Kidney epithelial cell (primary cell): ENCODE measurements at regions not wholly inside any gene's neighbourhood (a gene's known extent, or its start where the extent isn't known, plus 50 kb on each side); places are given as distances from the start of the nearest gene placed in this dataset.

ENCODE experiments used
- DNase-seq: peaks from one replicate; pipeline ENCODE4 v3.0.0-alpha.2; 2010; ENCODE audit warnings: low read depth
- H3K27me3 ChIP-seq: 2 replicates; pipeline ENCODE4 v1.6.0; 2011; ENCODE audit warnings: low read length; ENCODE audit not compliant: control insufficient read depth, insufficient read depth
- H3K36me3 ChIP-seq: 2 replicates; pipeline ENCODE4 v1.5.1; 2011; ENCODE audit warnings: low read length; ENCODE audit not compliant: control insufficient read depth, insufficient read depth
- H3K4me3 ChIP-seq: 2 replicates; pipeline ENCODE4 v1.5.1; 2011; ENCODE audit warnings: low read depth, mild to moderate bottlenecking, control low read depth, low read length
- CTCF ChIP-seq: IDR thresholded peaks from 2 replicates; pipeline ENCODE4 v1.5.1; 2011; ENCODE audit warnings: mild to moderate bottlenecking, moderate library complexity, low read length, control low read depth, inconsistent platforms; ENCODE audit not compliant: insufficient read depth, poor library complexity, severe bottlenecking

GRCh38 chr1:38267037-38268036, 220.7 kb upstream of the POU3F1 start:
- Histone ChIP-seq H3K36me3 (no peaks in the 10 kb centered on the region), H3K27me3 (peaks cover 26% of the 10 kb centered on the region), H3K4me3 (no peak overlapping the region)
- TF ChIP-seq CTCF = no peak
- no peak for DNase-seq

GRCh38 chr1:38266197-38266520, 219.6 kb upstream of the POU3F1 start:
- TF ChIP-seq CTCF = no peak
- H3K4me3 ChIP-seq = no peak overlapping the region
- DNase-seq = no peak
- H3K27me3 ChIP-seq = peaks cover 18% of the 10 kb centered on the region
- H3K36me3 ChIP-seq = no peaks in the 10 kb centered on the region

- no peak for TF ChIP-seq CTCF
- Histone ChIP-seq H3K4me3 (no peak overlapping the region), H3K36me3 (no peaks in the 10 kb centered on the region), H3K27me3 (peaks cover 13% of the 10 kb centered on the region)
- DNase-seq = no peak
Measured at GRCh38 chr1:38265293-38266196, 219.0 kb upstream of the POU3F1 start.

- TF ChIP-seq CTCF = no peak
- no peak for DNase-seq
- peaks cover 9% of the 10 kb centered on the region for H3K27me3 ChIP-seq
- H3K4me3 ChIP-seq = no peak overlapping the region
- no peaks in the 10 kb centered on the region for H3K36me3 ChIP-seq
Measured at GRCh38 chr1:38263438-38263837, 216.8 kb upstream of the POU3F1 start.

GRCh38 chr1:38261574-38261973, 215.0 kb upstream of the POU3F1 start:
- Histone ChIP-seq H3K4me3 (no peak overlapping the region), H3K36me3 (no peaks in the 10 kb centered on the region), H3K27me3 (peaks cover 15% of the 10 kb centered on the region)
- no peak for TF ChIP-seq CTCF
- DNase-seq = no peak
